ENCODE measurements at regions not wholly inside any gene's neighbourhood (a gene's known extent, or its start where the extent isn't known, plus 50 kb on each side); places are given as distances from the start of the nearest gene placed in this dataset.

DNA sequence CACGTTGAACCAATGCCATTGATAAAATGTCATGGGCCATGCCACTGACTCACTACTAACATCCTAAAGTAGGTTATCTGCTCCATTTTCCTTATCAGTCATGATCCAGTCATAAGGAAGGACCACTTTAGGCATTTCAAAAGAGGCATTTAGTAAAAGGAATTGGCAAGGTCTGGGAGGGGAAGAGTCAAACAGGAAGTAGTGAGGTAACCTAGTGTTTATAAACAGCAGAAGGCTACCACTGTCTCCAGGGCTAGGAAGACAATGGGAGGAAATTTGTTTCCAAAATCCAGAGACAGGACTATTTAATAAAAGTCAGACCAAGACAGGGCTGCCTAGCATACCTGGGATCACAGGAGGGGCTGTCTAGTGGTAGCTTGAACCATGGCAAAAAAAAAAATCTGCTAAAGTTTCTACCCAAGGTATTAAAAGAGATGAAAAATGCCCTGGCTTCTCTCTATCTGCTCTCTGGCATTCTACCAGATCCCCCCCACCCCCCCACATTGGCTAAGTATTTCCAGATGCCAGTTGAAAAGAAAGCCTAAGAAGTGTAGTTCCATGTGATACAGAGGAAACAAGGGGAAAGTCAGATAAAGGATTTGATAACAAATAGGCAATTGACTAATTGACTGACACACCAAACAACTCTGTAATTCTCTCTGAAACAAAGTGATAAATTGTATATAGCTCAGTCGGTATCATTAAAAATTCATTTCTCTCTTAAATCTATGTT is 50.4 kb upstream of the C11orf87 start:
- TF ChIP-seq, protein P1, sequence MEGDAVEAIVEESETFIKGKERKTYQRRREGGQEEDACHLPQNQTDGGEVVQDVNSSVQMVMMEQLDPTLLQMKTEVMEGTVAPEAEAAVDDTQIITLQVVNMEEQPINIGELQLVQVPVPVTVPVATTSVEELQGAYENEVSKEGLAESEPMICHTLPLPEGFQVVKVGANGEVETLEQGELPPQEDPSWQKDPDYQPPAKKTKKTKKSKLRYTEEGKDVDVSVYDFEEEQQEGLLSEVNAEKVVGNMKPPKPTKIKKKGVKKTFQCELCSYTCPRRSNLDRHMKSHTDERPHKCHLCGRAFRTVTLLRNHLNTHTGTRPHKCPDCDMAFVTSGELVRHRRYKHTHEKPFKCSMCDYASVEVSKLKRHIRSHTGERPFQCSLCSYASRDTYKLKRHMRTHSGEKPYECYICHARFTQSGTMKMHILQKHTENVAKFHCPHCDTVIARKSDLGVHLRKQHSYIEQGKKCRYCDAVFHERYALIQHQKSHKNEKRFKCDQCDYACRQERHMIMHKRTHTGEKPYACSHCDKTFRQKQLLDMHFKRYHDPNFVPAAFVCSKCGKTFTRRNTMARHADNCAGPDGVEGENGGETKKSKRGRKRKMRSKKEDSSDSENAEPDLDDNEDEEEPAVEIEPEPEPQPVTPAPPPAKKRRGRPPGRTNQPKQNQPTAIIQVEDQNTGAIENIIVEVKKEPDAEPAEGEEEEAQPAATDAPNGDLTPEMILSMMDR (IDR thresholded peaks at IDR 0.05): no peak
- TF ChIP-seq POLR2A (IDR thresholded peaks at IDR 0.05): no peak

All from right lobe of liver (tissue), 4 donors.